Epithelial cell of proximal tubule (primary cell): ENCODE measurements at regions not wholly inside any gene's neighbourhood (a gene's known extent, or its start where the extent isn't known, plus 50 kb on each side); places are given as distances from the start of the nearest gene placed in this dataset.

Source experiments
- DNase-seq: peaks from one replicate; pipeline ENCODE4 v3.0.0-alpha.2; 2011; ENCODE audit warnings: low read depth
- H3K4me3 ChIP-seq: 2 replicates; pipeline ENCODE4 v1.5.1; 2011; ENCODE audit warnings: low read depth, mild to moderate bottlenecking, low read length
- CTCF ChIP-seq: conservative IDR thresholded peaks from 2 replicates; pipeline ENCODE4 v1.5.1; 2012; ENCODE audit warnings: low read depth, mild to moderate bottlenecking, low read length

- no peak for DNase-seq
- no peak for TF ChIP-seq CTCF
- H3K4me3 ChIP-seq = no peak overlapping the region
These were observed 241.9 kb downstream of the IRX2 start for GRCh38 chr5:2509527-2509926.

GRCh38 chr5:2508514-2508913 lies 243.0 kb downstream of the IRX2 start:
- no peak overlapping the region for H3K4me3 ChIP-seq
- TF ChIP-seq CTCF = no peak
- no peak for DNase-seq

- TF ChIP-seq CTCF = no peak
- DNase-seq = no peak
- no peak overlapping the region for H3K4me3 ChIP-seq
These were observed 243.9 kb downstream of the IRX2 start for GRCh38 chr5:2507611-2508010.

GRCh38 chr5:2506603-2507002 lies 244.9 kb downstream of the IRX2 start:
- no peak for TF ChIP-seq CTCF
- no peak overlapping the region for H3K4me3 ChIP-seq
- no peak for DNase-seq

- no peak for DNase-seq
- TF ChIP-seq CTCF = no peak
- no peak overlapping the region for H3K4me3 ChIP-seq
These were observed 246.3 kb downstream of the IRX2 start for GRCh38 chr5:2505217-2505616.

GRCh38 chr5:2502970-2503594 lies 248.4 kb downstream of the IRX2 start:
- H3K4me3 ChIP-seq = no peak overlapping the region
- TF ChIP-seq CTCF = no peak
- DNase-seq = no peak

GRCh38 chr5:2499917-2500316 lies 251.6 kb downstream of the IRX2 start:
- no peak for DNase-seq
- no peak for TF ChIP-seq CTCF
- no peak overlapping the region for H3K4me3 ChIP-seq
